HG03159 (cell line): ENCODE measurements at regions not wholly inside any gene's neighbourhood (a gene's known extent, or its start where the extent isn't known, plus 50 kb on each side); places are given as distances from the start of the nearest gene placed in this dataset.
"Not testable (repeated sequence)": the region's sequence is repeated elsewhere in the genome, so short reads cannot be mapped to it uniquely, and the experiment has no call there.

Source experiments
- ATAC-seq: cut with Tn5 transposase; IDR thresholded peaks from one replicate; pipeline ENCODE4 v1.9.1; 2021; ENCODE audit warnings: mild to moderate bottlenecking, moderate library complexity; ENCODE audit not compliant: unreplicated experiment

DNA sequence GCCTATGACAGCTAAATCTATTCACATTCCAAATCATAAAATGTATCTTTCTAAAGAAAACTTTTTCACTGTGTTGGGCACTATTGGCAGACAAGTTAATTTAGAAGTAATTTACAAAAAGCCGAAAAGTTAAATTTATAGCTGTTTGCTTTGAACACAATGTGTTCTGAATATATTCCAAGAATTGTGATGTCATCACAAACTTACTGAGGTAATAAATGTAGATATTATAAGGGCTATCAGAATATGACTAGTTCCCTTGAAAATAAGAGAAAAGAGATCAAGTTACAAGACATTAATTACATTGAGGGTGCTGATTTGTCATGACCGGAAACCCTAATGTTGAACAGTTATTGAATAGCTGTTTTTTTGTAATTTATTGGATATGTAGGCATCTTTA is 153.9 kb upstream of the SCN7A start:
- no peak for ATAC-seq

DNA sequence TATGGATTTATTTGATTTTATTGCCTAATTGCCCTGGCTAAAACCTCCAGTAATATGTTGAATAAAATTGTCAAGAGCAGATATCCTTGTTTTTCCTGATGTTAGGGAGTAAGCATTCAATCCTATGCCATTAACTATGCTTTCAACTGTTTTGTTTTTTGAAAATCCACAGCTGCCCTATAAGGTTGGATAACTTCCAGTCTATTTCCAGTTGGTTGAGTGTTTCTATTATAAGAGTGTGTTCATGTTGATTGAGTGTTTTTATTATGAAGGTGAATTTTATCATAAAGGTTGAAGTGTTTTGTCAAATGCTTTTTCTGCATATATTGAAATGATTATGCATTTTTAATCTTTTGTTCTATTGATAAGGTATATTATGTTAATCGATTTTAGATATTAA is 149.9 kb upstream of the SCN7A start:
- ATAC-seq = no peak

- not testable (repeated sequence) for ATAC-seq
Measured at GRCh38 chr2:166641516-166641915, 147.5 kb upstream of the SCN7A start.

GRCh38 chr2:166637051-166637450 is 143.0 kb upstream of the SCN7A start:
- ATAC-seq = no peak

GRCh38 chr2:166634706-166635105 is 140.7 kb upstream of the SCN7A start:
- ATAC-seq = no peak

GRCh38 chr2:166632616-166633015 is 138.6 kb upstream of the SCN7A start:
- no peak for ATAC-seq

DNA sequence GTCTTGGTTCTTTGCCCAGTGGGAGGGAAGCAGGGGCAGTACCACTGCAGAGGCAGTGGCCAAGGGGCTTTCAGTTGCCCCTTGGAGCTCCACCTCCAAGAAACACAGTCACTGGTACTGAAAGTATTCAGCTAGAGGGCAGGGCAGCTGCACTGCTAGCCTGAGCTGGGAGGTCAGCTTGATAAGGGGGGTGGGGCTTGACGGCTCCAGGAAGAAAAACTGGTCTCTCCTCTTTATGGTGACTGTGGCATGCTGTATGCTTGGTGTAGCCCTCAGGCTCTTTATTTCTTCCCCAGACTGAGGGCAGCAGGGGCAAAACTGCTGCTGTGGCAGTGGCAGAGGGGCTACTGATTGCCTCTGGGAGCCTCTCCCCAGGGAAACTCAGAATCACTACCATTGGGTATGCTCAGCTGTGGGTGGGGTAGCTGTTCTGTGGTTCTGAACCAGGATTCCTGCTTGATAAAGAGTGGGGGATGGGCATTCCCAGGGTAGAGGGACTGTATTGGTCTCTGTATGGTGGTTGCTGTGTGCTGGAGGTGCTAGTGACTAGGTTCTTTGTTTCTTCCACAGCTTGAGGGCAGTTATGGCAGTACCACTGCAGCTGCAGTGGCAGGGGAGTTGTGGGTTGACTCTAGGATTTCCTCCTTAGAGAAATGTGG is 134.6 kb upstream of the SCN7A start:
- ATAC-seq = peak; percentile 15

GRCh38 chr2:166627893-166628292 is 133.8 kb upstream of the SCN7A start:
- peak; percentile 61 for ATAC-seq

- no peak for ATAC-seq
Measured at GRCh38 chr2:166625670-166626069, 131.6 kb upstream of the SCN7A start.

DNA sequence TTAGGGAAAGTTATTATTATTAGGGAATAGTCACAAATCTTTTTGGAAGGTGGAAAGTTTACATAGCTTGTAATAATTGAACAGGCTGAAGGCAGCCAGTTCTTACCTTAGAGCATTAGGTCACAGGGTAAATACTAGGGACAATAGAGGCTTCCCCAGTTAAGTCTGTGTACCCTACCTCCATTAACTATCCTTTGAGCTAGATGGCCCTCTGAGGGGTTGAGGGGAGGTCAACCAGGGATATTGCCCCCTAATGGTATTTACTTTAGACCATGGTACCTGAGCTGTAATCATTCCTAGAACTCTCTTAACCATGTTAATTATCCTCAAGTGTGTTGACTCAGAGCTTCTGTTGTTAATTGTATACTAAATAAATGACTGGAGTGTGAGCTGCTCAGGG is 120.5 kb upstream of the SCN7A start:
- ATAC-seq = no peak

- ATAC-seq = no peak
Measured at GRCh38 chr2:166614029-166614428, 120.0 kb upstream of the SCN7A start.

- no peak for ATAC-seq
Measured at GRCh38 chr2:166613226-166613625, 119.2 kb upstream of the SCN7A start.

GRCh38 chr2:166612214-166612613 is 118.2 kb upstream of the SCN7A start:
- no peak for ATAC-seq

DNA sequence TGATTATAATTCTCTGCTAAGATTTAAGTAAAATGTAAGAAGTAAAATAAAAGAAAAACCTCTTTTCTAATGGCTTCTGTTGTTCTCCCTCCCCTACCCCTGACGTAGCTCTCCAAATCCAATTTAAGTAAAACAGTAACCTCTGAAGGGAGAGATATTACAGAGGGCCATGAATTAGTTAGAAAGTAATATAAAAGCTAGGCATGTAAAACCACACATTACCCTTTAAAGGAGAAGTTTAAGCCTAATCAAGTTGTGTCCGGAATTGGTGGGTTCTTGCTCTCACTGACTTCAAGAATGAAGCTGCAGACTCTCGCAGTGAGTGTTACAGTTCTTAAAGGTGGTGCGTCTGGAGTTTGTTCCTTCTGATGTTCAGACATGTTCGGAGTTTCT is 116.9 kb upstream of the SCN7A start:
- ATAC-seq = no peak

- ATAC-seq = no peak
Measured at GRCh38 chr2:166610180-166610912, 116.3 kb upstream of the SCN7A start.

- ATAC-seq = no peak
Measured at GRCh38 chr2:166609183-166609959, 115.3 kb upstream of the SCN7A start.

GRCh38 chr2:166607880-166608279 is 113.8 kb upstream of the SCN7A start:
- ATAC-seq = no peak

GRCh38 chr2:166593403-166593802 is 99.4 kb upstream of the SCN7A start:
- no peak for ATAC-seq

- ATAC-seq = no peak
Measured at GRCh38 chr2:166592750-166593149, 98.7 kb upstream of the SCN7A start.

DNA sequence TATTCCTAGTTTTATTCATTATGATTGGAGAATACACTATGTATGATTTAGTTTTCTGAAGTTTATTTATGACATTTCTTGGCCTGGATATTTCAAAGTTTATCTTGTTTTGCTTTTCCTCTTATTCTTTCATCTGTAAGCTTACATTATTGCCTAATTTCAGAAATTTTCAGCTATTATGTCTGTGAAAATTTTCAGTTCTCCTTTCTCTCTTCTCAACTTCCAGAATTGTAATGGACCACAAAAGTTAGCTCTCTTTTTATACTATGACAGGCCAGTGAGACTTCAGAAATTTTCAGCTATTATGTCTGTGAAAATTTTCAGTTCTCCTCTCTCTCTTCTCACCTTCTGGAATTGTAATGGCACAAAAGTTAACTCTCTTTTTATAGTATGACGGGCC is 97.2 kb upstream of the SCN7A start:
- ATAC-seq = no peak

DNA sequence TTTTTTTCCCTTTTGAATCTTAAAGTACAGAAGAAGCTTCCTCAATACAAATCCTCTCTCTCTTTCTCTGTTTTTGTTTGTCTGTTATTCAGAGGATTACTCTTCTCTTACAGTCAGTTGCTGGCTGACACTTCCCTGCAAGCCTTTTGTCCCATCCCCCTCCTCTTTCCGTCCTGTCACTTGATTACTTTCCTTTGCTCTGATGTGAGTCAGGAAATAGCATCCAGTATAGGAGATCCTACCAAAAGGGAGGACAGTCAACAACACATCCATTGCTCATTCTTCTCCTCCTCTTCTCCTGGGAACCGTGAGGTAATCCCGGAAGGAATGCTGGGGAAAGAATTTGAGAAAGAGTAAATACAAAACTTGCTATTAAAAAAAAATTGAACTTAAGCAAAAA is 79.3 kb upstream of the SCN7A start:
- no peak for ATAC-seq

DNA sequence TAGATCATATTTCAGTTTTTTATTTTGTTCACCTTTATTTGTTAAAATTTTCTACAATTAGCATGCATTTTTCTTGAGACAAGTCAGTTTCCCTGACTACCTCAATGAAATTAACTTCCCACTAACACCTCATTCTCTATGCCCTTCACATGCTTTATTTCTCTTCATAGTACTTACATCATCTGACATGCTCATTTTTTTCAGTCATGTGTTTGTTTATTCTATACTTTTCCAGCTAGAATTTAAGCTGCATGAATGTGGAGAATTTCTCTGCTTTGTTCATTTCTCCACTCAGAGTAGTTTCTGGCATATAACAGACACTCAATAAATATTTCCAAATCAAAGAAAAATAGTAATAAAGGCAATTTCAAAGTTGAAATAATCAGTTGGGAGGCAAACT is 78.9 kb upstream of the SCN7A start:
- no peak for ATAC-seq
